ENCODE measurements at regions not wholly inside any gene's neighbourhood (a gene's known extent, or its start where the extent isn't known, plus 50 kb on each side); places are given as distances from the start of the nearest gene placed in this dataset.

GRCh38 chr10:33820531-33820930 lies 486.1 kb upstream of the NRP1 start:
- TF ChIP-seq CTCF (IDR thresholded peaks at IDR 0.05) (no peak), EP300 (IDR thresholded peaks at IDR 0.05) (no peak)
